OCI-LY3 (cell line): ENCODE measurements at regions not wholly inside any gene's neighbourhood (a gene's known extent, or its start where the extent isn't known, plus 50 kb on each side); places are given as distances from the start of the nearest gene placed in this dataset.

Experiments
- CTCF ChIP-seq: fragments of 200-600, 300-600 bp; sonication (generic); IDR thresholded peaks from 2 replicates; pipeline ENCODE4 v1.5.1; 2014; ENCODE audit warnings: antibody characterized with exemption, low read length, low read depth
- EZH2phosphoT487 ChIP-seq: fragments of 200-600 bp; shearing (Covaris generic); IDR thresholded peaks from 2 replicates; pipeline ENCODE4 v1.6.1; 2018; ENCODE audit warnings: antibody characterized with exemption, mixed run types, low read depth

- no peak for TF ChIP-seq EZH2phosphoT487
- no peak for TF ChIP-seq CTCF
Observed at GRCh38 chr15:46753946-46754345, 963.4 kb upstream of the SEMA6D start.
